Endodermal cell (in vitro differentiated cells): ENCODE measurements at regions not wholly inside any gene's neighbourhood (a gene's known extent, or its start where the extent isn't known, plus 50 kb on each side); places are given as distances from the start of the nearest gene placed in this dataset.

Experiments used
- DNase-seq: peaks from one replicate; pipeline ENCODE4 v3.0.0-alpha.2; 2017
- H3K27ac ChIP-seq: 2 replicates; pipeline ENCODE4 v1.5.1; 2013; ENCODE audit warnings: mild to moderate bottlenecking, low read depth, low read length, moderate library complexity
- H3K27me3 ChIP-seq: 2 replicates; pipeline ENCODE4 v1.6.1; 2013; ENCODE audit warnings: mild to moderate bottlenecking, low read length, moderate library complexity; ENCODE audit not compliant: insufficient read depth, control insufficient read depth, poor library complexity, severe bottlenecking
- H3K36me3 ChIP-seq: 2 replicates; pipeline ENCODE4 v1.7.0; 2013; ENCODE audit warnings: mild to moderate bottlenecking, low read length, moderate library complexity; ENCODE audit not compliant: control insufficient read depth, insufficient read depth
- H3K4me1 ChIP-seq: one replicate; pipeline ENCODE4 v1.7.0; 2013; ENCODE audit warnings: low read length; ENCODE audit not compliant: control insufficient read depth, insufficient read depth
- H3K4me3 ChIP-seq: 2 replicates; pipeline ENCODE4 v1.5.1; 2013; ENCODE audit warnings: mild to moderate bottlenecking, low read length, moderate library complexity
- H3K9ac ChIP-seq: 2 replicates; pipeline ENCODE4 v1.6.1; 2013; ENCODE audit warnings: mild to moderate bottlenecking, low read length, moderate library complexity; ENCODE audit not compliant: poor library complexity, severe bottlenecking; ENCODE audit errors: extremely low read depth
- H3K9me3 ChIP-seq: 2 replicates; pipeline ENCODE4 v1.6.1; 2013; ENCODE audit warnings: mild to moderate bottlenecking, low read length, moderate library complexity; ENCODE audit not compliant: control insufficient read depth
- H3K27ac Mint-ChIP-seq: 2 replicates; pipeline ENCODE4 v1.8.0; 2020; ENCODE audit warnings: mixed read lengths
- H3K27me3 Mint-ChIP-seq: 2 replicates; pipeline ENCODE4 v1.8.0; 2021; ENCODE audit warnings: mild to moderate bottlenecking, mixed read lengths; ENCODE audit not compliant: insufficient read depth
- H3K36me3 Mint-ChIP-seq: 2 replicates; pipeline ENCODE4 v1.8.0; 2020; ENCODE audit warnings: low read depth, mixed read lengths
- H3K4me1 Mint-ChIP-seq: 2 replicates; pipeline ENCODE4 v1.8.0; 2020; ENCODE audit warnings: mixed read lengths
- H3K4me3 Mint-ChIP-seq: 2 replicates; pipeline ENCODE4 v1.8.0; 2020; ENCODE audit warnings: mild to moderate bottlenecking, moderate library complexity, mixed read lengths
- H3K9me3 Mint-ChIP-seq: 2 replicates; pipeline ENCODE4 v1.8.0; 2020; ENCODE audit warnings: mild to moderate bottlenecking, mixed read lengths
- WGBS, 2 experiments: methylation state at CpG; one replicate each; pipeline versions ENCODE4 v1.1.5 to v1.1.7; 2013; ENCODE audit warnings: missing lambda C conversion rate in 2 of 2, mixed read lengths in 1 of 2; ENCODE audit not compliant: insufficient coverage in 1 of 2, insufficient read length in 1 of 2; 5-methylcytosine and 5-hydroxymethylcytosine counted together
- TF ChIP-seq, protein P1 (sequence below): fragments of 200-600 bp; sonication (generic); conservative IDR thresholded peaks from 2 replicates; pipeline ENCODE4 v1.5.0; 2021; ENCODE audit warnings: antibody characterized with exemption, mild to moderate bottlenecking

- H3K27me3 Mint-ChIP-seq: no peaks in the 10 kb centered on the region
- WGBS, 2 experiments: 96 to 100% methylated on average over 1 to 2 of the region's 2 CpGs
These were observed 182.5 kb upstream of the KCNH8 start for GRCh38 chr3:18965781-18966180.

DNA sequence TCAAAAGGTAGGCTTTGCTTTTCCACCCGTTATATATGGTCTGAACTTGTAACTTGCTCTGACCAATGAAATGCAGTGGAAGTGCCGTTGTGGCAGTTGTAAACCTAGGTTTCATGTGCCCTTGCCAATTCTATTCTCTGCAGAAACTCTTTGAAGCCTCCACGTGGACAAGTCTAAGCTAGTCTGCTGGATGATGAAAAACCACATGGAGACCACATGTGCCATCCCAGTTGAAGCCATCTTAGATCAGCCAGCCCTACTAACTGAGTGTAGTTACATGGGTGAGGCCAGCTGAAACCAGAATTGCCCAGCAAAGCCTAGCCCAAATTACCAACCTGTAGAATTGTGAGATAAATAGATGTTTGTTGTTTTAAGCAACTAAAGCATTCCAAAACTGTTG is 183.7 kb upstream of the KCNH8 start:
- no peak overlapping the region for H3K9ac ChIP-seq
- H3K36me3 Mint-ChIP-seq: peaks cover 26% of the 10 kb centered on the region
- no peaks in the 10 kb centered on the region for H3K4me1 ChIP-seq
- WGBS, 2 experiments: 95 to 96% methylated on average over 2 to 3 of the region's 3 CpGs
- TF ChIP-seq, protein P1, sequence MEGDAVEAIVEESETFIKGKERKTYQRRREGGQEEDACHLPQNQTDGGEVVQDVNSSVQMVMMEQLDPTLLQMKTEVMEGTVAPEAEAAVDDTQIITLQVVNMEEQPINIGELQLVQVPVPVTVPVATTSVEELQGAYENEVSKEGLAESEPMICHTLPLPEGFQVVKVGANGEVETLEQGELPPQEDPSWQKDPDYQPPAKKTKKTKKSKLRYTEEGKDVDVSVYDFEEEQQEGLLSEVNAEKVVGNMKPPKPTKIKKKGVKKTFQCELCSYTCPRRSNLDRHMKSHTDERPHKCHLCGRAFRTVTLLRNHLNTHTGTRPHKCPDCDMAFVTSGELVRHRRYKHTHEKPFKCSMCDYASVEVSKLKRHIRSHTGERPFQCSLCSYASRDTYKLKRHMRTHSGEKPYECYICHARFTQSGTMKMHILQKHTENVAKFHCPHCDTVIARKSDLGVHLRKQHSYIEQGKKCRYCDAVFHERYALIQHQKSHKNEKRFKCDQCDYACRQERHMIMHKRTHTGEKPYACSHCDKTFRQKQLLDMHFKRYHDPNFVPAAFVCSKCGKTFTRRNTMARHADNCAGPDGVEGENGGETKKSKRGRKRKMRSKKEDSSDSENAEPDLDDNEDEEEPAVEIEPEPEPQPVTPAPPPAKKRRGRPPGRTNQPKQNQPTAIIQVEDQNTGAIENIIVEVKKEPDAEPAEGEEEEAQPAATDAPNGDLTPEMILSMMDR: no peak
- H3K4me1 Mint-ChIP-seq: peaks cover 17% of the 10 kb centered on the region
- no peak for DNase-seq
- no peak overlapping the region for H3K4me3 ChIP-seq
- peaks cover 35% of the 10 kb centered on the region for H3K9me3 Mint-ChIP-seq
- no peaks in the 10 kb centered on the region for H3K9me3 ChIP-seq
- H3K27ac Mint-ChIP-seq: no peak overlapping the region
- H3K27ac ChIP-seq: no peak overlapping the region
- H3K27me3 Mint-ChIP-seq: no peaks in the 10 kb centered on the region
- no peaks in the 10 kb centered on the region for H3K27me3 ChIP-seq
- no peaks in the 10 kb centered on the region for H3K36me3 ChIP-seq
- no peak overlapping the region for H3K4me3 Mint-ChIP-seq

More at GRCh38 chr3:18965781-18966180, 182.5 kb upstream of the KCNH8 start:
- H3K4me1 ChIP-seq: no peaks in the 10 kb centered on the region
- Mint-ChIP-seq H3K36me3 (peaks cover 26% of the 10 kb centered on the region), H3K9me3 (peaks cover 31% of the 10 kb centered on the region), H3K4me1 (peaks cover 18% of the 10 kb centered on the region), H3K27ac (no peak overlapping the region), H3K4me3 (no peak overlapping the region)
- DNase-seq: no peak
- H3K9ac ChIP-seq: no peak overlapping the region
- H3K4me3 ChIP-seq: no peak overlapping the region
- no peaks in the 10 kb centered on the region for H3K27me3 ChIP-seq
- TF ChIP-seq, protein P1: no peak
- H3K27ac ChIP-seq: no peak overlapping the region
- H3K9me3 ChIP-seq: no peaks in the 10 kb centered on the region
- H3K36me3 ChIP-seq: no peaks in the 10 kb centered on the region

GRCh38 chr3:18951333-18951732 is 197.0 kb upstream of the KCNH8 start:
- Histone ChIP-seq H3K27ac (no peak overlapping the region), H3K9me3 (no peaks in the 10 kb centered on the region), H3K4me1 (no peaks in the 10 kb centered on the region), H3K9ac (no peak overlapping the region), H3K4me3 (no peak overlapping the region), H3K36me3 (no peaks in the 10 kb centered on the region), H3K27me3 (no peaks in the 10 kb centered on the region)
- peaks cover 13% of the 10 kb centered on the region for H3K4me1 Mint-ChIP-seq
- no peaks in the 10 kb centered on the region for H3K27me3 Mint-ChIP-seq
- DNase-seq: no peak
- WGBS, 2 experiments: 88 to 94% methylated on average over 5 of the region's 5 CpGs
- TF ChIP-seq, protein P1: no peak
- peaks cover 2% of the 10 kb centered on the region for H3K9me3 Mint-ChIP-seq
- no peaks in the 10 kb centered on the region for H3K36me3 Mint-ChIP-seq
- no peak overlapping the region for H3K4me3 Mint-ChIP-seq
- no peak overlapping the region for H3K27ac Mint-ChIP-seq
